HG03196 (cell line): ENCODE measurements at regions not wholly inside any gene's neighbourhood (a gene's known extent, or its start where the extent isn't known, plus 50 kb on each side); places are given as distances from the start of the nearest gene placed in this dataset.
"Not testable (repeated sequence)": the region's sequence is repeated elsewhere in the genome, so short reads cannot be mapped to it uniquely, and the experiment has no call there.

ENCODE experiments used
- ATAC-seq: cut with Tn5 transposase; IDR thresholded peaks from one replicate; pipeline ENCODE4 v1.9.1; 2021; ENCODE audit not compliant: unreplicated experiment

- ATAC-seq, result no peak
These were observed 132.1 kb upstream of the NEIL3 start for GRCh38 chr4:177177541-177178081.

- no peak for ATAC-seq
These were observed 131.4 kb upstream of the NEIL3 start for GRCh38 chr4:177178246-177178645.

DNA sequence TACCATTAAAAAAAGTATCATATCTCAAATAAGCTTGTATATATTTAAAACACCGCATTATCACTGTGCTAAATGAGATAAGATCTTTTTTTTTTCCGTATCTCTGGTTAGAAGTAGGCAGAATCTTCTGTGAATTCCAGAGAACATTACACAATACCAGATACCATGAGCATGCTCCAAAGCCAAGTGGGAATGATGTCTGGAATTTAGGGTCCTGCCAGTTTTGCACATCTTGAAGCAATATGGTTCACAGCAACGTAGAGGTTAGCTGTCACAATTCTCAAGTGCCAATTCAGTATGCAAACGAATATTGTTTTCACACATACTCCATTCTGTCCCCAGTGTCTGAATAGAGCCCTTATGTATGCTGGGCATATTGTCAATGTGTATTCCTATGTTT lies 127.5 kb upstream of the NEIL3 start:
- ATAC-seq, result no peak

DNA sequence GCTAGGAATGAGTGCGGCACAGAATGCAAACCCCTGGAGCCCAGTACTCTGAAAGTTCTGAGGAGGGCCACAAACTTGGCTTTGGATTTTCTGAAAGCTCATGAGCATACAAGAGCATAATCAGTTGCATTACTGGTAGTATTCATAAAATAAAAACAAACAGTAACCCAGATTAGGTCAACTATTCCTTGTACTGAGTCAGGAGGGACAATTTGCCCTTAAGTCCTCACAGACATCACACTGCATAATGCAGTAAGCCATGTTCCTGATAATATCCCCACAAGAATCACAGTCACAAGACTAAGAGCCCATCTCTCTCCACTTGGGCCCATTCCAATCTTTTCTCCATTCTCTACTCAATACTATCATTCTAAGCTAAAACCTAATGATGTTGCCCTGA lies 126.9 kb upstream of the NEIL3 start:
- ATAC-seq, result no peak

GRCh38 chr4:177185151-177185550 lies 124.5 kb upstream of the NEIL3 start:
- ATAC-seq, result no peak

DNA sequence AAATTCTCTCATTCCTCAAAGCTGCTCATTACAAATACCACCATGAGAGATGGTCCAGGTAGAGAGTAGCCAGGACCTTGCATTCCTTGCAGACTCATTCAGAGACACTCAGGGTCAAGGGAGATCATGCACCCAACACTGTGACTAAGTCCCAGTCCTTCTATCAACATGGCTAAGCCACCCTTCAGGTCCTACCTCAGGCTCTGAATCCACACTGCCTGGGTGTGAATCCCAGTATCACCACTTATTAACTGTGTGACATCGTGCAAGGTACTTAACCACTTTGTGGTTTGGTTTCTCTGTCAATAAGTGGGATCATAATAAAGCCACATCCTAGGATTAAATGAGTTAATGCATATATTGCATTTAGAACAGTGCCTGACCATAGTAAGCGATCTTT lies 124.1 kb upstream of the NEIL3 start:
- no peak for ATAC-seq

GRCh38 chr4:177187371-177187770 lies 122.3 kb upstream of the NEIL3 start:
- ATAC-seq, result no peak

DNA sequence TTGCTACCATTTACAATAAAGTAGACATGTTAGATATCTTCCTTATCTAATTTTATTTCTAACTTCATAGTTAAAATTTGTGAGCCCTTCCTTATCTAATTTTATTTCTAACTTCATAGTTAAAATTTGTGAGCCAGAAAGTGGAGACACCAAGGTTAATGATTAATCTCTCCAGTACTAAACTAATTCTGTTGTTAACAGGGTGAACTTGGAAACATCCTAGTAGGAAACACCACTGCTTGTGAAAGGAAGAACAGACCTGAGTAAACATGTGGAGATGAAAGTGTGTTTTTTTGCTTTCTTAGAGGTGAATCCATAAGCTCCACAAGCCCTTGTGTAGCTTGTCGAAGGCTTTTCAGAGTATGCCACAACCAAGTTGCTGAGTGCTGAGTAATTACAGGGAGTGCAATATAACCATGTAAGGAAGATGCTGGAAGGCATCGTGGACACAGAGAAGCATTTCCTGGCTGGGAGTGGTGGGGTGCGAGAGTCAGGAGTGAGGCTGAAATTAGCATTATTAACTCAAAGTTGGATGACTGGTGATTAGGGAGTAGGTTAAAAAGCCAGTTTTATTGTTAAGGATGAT lies 118.6 kb upstream of the NEIL3 start:
- ATAC-seq, result no peak

GRCh38 chr4:177191586-177191985 lies 118.1 kb upstream of the NEIL3 start:
- ATAC-seq, result no peak

- ATAC-seq, result no peak
These were observed 117.7 kb upstream of the NEIL3 start for GRCh38 chr4:177191991-177192390.

DNA sequence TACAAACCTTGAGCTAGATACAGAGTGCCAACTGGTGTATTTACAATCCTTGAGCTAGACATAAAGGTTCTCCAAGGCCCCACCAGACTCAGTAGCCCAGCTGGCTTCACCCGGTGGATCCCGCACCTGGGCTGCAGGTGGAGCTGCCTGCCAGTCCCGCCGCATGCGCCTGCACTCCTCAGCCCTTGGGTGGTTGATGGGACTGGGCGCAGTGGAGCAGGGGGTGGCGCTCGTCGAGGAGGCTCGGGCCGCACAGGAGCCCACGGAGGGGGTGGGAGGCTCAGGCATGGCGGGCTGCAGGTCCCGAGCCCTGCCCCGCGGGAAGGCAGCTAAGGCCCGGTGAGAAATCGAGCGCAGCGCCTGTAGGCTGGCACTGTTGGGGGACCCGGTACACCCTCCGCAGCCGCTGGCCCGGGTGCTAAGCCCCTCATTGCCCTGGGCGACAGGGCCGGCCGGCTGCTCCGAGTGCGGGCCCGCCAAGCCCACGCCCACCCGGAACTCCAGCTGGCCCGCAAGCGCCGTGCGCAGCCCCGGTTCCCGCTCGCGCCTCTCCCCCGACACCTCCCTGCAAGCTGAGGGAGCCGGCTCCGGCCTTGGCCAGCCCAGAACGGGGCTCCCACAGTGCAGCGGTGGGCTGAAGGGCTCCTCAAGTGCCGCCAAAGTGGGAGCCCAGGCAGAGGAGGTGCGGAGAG lies 116.5 kb upstream of the NEIL3 start:
- ATAC-seq, result not testable (repeated sequence)

- ATAC-seq, result no peak
These were observed 114.8 kb upstream of the NEIL3 start for GRCh38 chr4:177194906-177195305.

DNA sequence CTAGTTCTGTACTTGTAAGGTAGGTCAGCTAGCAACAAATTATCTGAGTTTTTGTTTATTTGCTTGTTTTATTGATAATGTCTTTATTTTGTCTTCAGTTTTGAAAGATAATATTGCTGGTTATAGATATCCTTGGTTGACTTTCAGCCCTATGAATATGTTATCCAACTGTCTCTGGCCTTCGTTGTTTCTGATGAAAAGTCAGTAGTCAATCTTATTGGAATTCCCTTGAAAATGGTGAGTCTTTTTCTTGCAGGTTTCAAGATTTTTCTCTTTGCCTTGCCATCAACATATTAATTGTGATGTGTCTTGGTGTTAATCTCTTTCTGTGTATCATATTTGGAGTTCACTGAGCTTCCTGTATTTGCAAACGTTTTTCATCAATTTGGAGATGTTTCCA lies 113.1 kb upstream of the NEIL3 start:
- no peak for ATAC-seq

DNA sequence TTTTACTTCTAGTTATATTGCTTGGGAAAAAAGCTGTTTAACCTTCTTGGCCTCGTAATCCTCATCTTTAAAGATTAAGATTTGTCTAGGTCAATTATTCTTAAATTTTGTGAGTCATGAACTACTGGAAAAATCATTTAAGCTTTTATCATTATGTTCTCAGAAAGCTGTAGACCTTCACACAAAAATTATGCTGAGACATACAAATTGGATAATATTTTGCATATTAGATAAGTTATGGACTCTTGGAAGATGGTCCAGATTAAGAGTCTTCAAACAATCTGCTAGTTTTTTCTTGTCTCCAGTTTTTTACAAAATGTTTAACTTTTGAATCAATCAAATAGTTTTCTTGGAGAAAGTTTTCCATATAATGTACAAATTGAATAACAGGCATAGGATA lies 108.1 kb upstream of the NEIL3 start:
- no peak for ATAC-seq

DNA sequence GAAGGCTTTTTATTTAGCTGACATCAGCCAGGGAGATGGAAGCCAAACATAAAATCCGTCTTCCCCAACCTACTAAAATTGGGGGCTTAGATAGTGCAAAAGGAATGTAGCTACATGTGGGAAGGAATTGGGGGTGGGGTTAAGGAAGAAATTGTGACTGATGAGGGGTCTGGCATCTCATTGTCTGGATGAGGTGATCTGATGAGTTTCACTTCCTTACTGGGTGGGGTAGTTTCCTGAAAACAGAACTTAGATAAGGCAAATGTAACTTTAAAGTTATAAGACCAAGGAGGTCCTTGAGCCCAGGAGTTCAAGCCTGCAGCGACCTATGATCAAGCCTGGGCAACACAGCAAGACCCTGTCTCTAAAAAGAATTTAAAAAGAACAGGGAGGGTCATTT lies 105.5 kb upstream of the NEIL3 start:
- no peak for ATAC-seq

- no peak for ATAC-seq
These were observed 94.7 kb upstream of the NEIL3 start for GRCh38 chr4:177214935-177215334.

GRCh38 chr4:177220376-177220775 lies 89.3 kb upstream of the NEIL3 start:
- ATAC-seq, result no peak

GRCh38 chr4:177222781-177223180 lies 86.9 kb upstream of the NEIL3 start:
- ATAC-seq, result no peak

DNA sequence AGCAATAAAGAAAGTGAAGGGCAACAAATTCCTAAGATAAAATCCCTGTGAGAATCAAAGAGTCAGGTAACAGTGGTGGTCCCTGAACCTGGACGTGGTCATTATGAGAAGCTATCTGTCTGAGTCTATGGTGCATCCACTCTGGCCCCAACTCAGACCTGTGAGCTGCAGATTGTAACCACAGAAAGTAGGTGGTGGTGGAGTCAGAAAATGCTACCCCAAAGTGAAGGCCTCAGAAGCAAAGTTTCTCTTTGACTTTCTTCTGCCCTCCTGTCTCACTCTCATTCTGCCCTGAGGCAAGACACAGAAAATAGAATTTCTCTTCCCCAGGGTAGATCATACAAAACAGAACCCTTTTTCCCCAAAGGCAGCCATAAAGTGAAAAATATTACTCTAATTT lies 84.1 kb upstream of the NEIL3 start:
- ATAC-seq, result peak; percentile 73

DNA sequence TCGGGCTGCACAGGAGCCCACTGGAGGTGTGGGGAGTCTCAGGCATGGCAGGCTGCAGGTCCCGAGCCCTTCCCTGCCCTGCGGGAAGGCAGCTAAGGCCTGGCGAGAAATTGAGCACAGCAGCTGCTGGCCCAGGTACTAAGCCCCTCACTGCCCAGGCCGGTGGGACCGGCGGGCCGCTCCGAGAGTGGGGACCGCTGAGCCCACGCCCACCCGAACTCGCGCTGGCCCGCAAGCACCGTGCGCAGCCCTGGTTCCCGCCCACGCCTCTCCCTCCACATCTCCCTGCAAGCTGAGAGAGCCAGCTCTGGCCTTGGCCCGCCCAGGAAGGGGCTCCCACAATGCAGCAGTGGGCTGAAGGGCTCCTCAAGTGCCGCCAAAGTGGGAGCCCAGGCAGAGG lies 82.0 kb upstream of the NEIL3 start:
- no peak for ATAC-seq

GRCh38 chr4:177228599-177228998 lies 81.1 kb upstream of the NEIL3 start:
- no peak for ATAC-seq

DNA sequence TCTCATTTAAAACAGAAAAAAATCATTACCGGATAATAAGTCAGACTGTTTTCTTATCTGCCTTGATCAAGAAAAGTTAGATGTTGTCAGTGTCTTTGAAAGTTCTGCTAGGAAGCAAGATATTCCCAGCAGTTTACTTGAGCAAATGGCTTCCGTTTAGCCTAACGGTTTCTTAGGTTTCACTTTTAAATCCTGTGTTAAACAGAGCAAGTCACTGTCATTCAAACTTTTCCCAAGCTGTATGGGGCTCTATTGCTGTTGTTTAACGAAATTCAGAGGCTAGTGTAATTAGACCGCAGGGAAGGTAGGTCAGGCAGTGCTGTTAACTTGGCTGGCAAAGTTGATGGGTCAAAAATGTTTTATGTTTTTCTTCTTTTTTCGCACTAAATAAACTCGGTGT lies 80.3 kb upstream of the NEIL3 start:
- ATAC-seq, result no peak

DNA sequence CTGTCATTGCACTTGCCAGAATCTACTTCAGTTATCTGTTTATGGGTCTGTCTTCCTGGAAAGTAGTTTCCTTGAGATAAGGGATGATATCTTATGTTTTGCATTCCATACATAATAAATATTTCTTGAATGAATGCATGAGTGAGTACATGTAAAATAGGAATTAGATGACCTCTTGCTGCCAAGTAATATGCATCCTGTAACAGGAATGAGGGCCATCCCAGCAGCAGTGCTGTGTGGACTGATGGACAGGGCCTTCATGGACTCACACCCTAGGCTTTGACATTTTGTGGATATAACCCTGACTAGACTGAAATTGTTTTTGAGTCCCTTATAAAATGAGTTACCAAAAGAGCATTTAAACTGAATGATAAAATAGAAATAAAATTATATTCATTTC lies 77.2 kb upstream of the NEIL3 start:
- ATAC-seq, result no peak
